HCT116 (cell line): ENCODE measurements at regions not wholly inside any gene's neighbourhood (a gene's known extent, or its start where the extent isn't known, plus 50 kb on each side); places are given as distances from the start of the nearest gene placed in this dataset.

ENCODE experiments used
- ATAC-seq: fragments of 200-7000 bp; cut with Tn5 transposase; 2 replicates; pipeline ENCODE4 v1.9.1; 2020; ENCODE audit warnings: mild to moderate bottlenecking, moderate library complexity
- BruUV-seq: library from RNA; stranded (reverse); fragments of 400-500 nt; replicated peaks from 2 replicates; lab custom pipeline; 2021; lab: Mats Ljungman, UMichigan
- CTCF ChIA-PET: fragments of 300-600 bp; sonication (Branson Sonifier 250); formaldehyde crosslinking; loops from one replicate; lab custom pipeline; 2021; ENCODE audit warnings: antibody characterized with exemption; lab: Charles Lee
- POLR2A ChIA-PET: fragments of 300-600, 350-600 bp; sonication (Branson Sonifier 250); formaldehyde crosslinking; loops from one replicate; lab custom pipeline; 2021; ENCODE audit warnings: antibody characterized with exemption; lab: Charles Lee
- RAD21 ChIA-PET, 2 experiments: fragments of 300-600 bp; sonication (Branson Sonifier 250); formaldehyde crosslinking; loops; one replicate each; lab custom pipeline; 2023; ENCODE audit warnings: low total read pairs in 2 of 2; ENCODE audit not compliant: uncharacterized antibody in 2 of 2, unreplicated experiment in 2 of 2, low non-redundant PET in 1 of 2; lab: Charles Lee
- DNase-seq: peaks from one replicate; pipeline ENCODE4 v3.0.0-alpha.2; 2010; ENCODE audit warnings: low read depth, low spot score
- H2AFZ ChIP-seq: fragments of 200-600 bp; shearing (Covaris generic), sonication (generic); 2 replicates; pipeline ENCODE4 v1.6.1; 2017; ENCODE audit warnings: low read depth, mixed run types, mixed read lengths, antibody characterized with exemption, low read length; ENCODE audit not compliant: poor library complexity, severe bottlenecking
- H3K27ac ChIP-seq: 2 replicates; pipeline ENCODE4 v1.5.1; 2012; ENCODE audit warnings: low read depth, low read length
- H3K27me3 ChIP-seq: fragments of 200-600 bp; sonication (generic); 2 replicates; pipeline ENCODE4 v1.6.1; 2016; ENCODE audit warnings: mixed run types, low read length, mixed read lengths; ENCODE audit not compliant: insufficient read depth
- H3K36me3 ChIP-seq, 2 experiments: fragments of 200-500 bp in 1 of 2; fragments of 200-600 bp in 1 of 2; sonication (Bioruptor generic) in 1 of 2; sonication (generic) in 1 of 2; 2 replicates each; pipeline versions ENCODE4 v1.5.1 to v1.6.1; 2014 to 2016; ENCODE audit warnings: low read length in 2 of 2, inconsistent platforms in 1 of 2, mixed read lengths in 1 of 2, mixed run types in 1 of 2; ENCODE audit not compliant: insufficient read depth in 2 of 2, control insufficient read depth in 1 of 2
- H3K4me1 ChIP-seq, 2 experiments: fragments of 200-600 bp in 1 of 2; sonication (generic) in 1 of 2; 2 replicates each; pipeline versions ENCODE4 v1.5.1 to v1.6.1; 2012 to 2017; ENCODE audit warnings: low read length in 2 of 2, inconsistent platforms in 1 of 2, mild to moderate bottlenecking in 1 of 2, mixed read lengths in 1 of 2, mixed run types in 1 of 2, moderate library complexity in 1 of 2; ENCODE audit not compliant: insufficient read depth in 2 of 2, control insufficient read depth in 1 of 2
- H3K4me2 ChIP-seq: fragments of 200-600 bp; sonication (generic); 2 replicates; pipeline ENCODE4 v1.6.1; 2017; ENCODE audit warnings: mixed run types, low read length, mixed read lengths
- H3K4me3 ChIP-seq, 2 experiments: fragments of 200-600 bp in 1 of 2; sonication (generic) in 1 of 2; replicated peaks in 1 of 2; 2 replicates each; pipeline ENCODE4 v1.5.1; 2011 to 2016; ENCODE audit warnings: low read length in 2 of 2, control low read depth in 1 of 2, low read depth in 1 of 2, mild to moderate bottlenecking in 1 of 2, mixed read lengths in 1 of 2, mixed run types in 1 of 2
- H3K79me2 ChIP-seq: fragments of 200-600 bp; sonication (generic); 2 replicates; pipeline ENCODE4 v1.6.1; 2017; ENCODE audit warnings: mild to moderate bottlenecking, mixed run types, low read length, moderate library complexity, mixed read lengths; ENCODE audit not compliant: insufficient read depth
- H3K9ac ChIP-seq: fragments of 200-600 bp; sonication (generic); 2 replicates; pipeline ENCODE4 v1.6.1; 2016; ENCODE audit warnings: low read length, mixed read lengths
- H3K9me2 ChIP-seq: fragments of 200-600 bp; sonication (generic), shearing (Covaris generic); 2 replicates; pipeline ENCODE4 v1.6.1; 2017; ENCODE audit warnings: mixed run types, mild to moderate bottlenecking, moderate library complexity; ENCODE audit not compliant: insufficient read depth
- H3K9me3 ChIP-seq, 2 experiments: fragments of 200-500 bp in 1 of 2; fragments of 200-600 bp in 1 of 2; sonication (Bioruptor generic) in 1 of 2; sonication (generic) in 1 of 2; 2 replicates each; pipeline ENCODE4 v1.6.1; 2014 to 2017; ENCODE audit warnings: low read length in 2 of 2, mixed read lengths in 2 of 2, inconsistent platforms in 1 of 2, low read depth in 1 of 2, mild to moderate bottlenecking in 1 of 2, mixed run types in 1 of 2, moderate library complexity in 1 of 2; ENCODE audit not compliant: control insufficient read depth in 1 of 2, insufficient read depth in 1 of 2
- H4K20me1 ChIP-seq: fragments of 200-600 bp; sonication (generic), shearing (Covaris generic); 2 replicates; pipeline ENCODE4 v1.6.1; 2017; ENCODE audit warnings: mixed run types, mild to moderate bottlenecking, moderate library complexity; ENCODE audit not compliant: insufficient read depth
- CBX3 ChIP-seq: IDR thresholded peaks from 2 replicates; pipeline ENCODE4 v1.6.1; 2012; ENCODE audit warnings: low read depth
- CEBPB ChIP-seq: IDR thresholded peaks from 2 replicates; pipeline ENCODE4 v1.6.1; 2012; ENCODE audit warnings: low read depth
- CTCF ChIP-seq, 3 experiments: fragments of 200-600 bp in 1 of 3; sonication (generic) in 1 of 3; IDR thresholded peaks in 2 of 3; conservative IDR thresholded peaks in 1 of 3; 2 replicates each; pipeline ENCODE4 v1.5.1; 2012 to 2017; ENCODE audit warnings: low read depth in 2 of 3, low read length in 2 of 3, antibody characterized with exemption in 1 of 3, borderline replicate concordance in 1 of 3, control low read depth in 1 of 3, mild to moderate bottlenecking in 1 of 3, mixed read lengths in 1 of 3, mixed run types in 1 of 3, moderate library complexity in 1 of 3; ENCODE audit not compliant: insufficient read depth in 1 of 3
- EGR1 ChIP-seq: IDR thresholded peaks from 2 replicates; pipeline ENCODE4 v1.6.1; 2012; ENCODE audit warnings: low read depth
- EZH2 ChIP-seq: fragments of 200-600 bp; sonication (generic); IDR thresholded peaks from 2 replicates; pipeline ENCODE4 v1.6.1; 2017; ENCODE audit warnings: antibody characterized with exemption, mixed run types
- EZH2phosphoT487 ChIP-seq: fragments of 200-600 bp; IDR thresholded peaks from 2 replicates; pipeline ENCODE4 v1.6.1; 2018; ENCODE audit warnings: antibody characterized with exemption, borderline replicate concordance
- FOSL1 ChIP-seq: IDR thresholded peaks from 2 replicates; pipeline ENCODE4 v1.6.1; 2012; ENCODE audit warnings: low read depth
- MAX ChIP-seq: IDR thresholded peaks from 2 replicates; pipeline ENCODE4 v1.6.1; 2012
- POLR2A ChIP-seq: IDR thresholded peaks from 2 replicates; pipeline ENCODE4 v1.7.0; 2011; ENCODE audit warnings: borderline replicate concordance; ENCODE audit not compliant: insufficient read depth, insufficient read length; ENCODE audit errors: extremely low read depth
- POLR2AphosphoS5 ChIP-seq: IDR thresholded peaks from 2 replicates; pipeline ENCODE4 v1.6.1; 2011; ENCODE audit warnings: mild to moderate bottlenecking, low read depth, low read length, moderate library complexity
- REST ChIP-seq: IDR thresholded peaks from 2 replicates; pipeline ENCODE4 v1.6.1; 2012; ENCODE audit warnings: low read depth
- SIN3A ChIP-seq: IDR thresholded peaks from 2 replicates; pipeline ENCODE4 v1.6.1; 2012; ENCODE audit warnings: low read depth
- SP1 ChIP-seq: IDR thresholded peaks from 2 replicates; pipeline ENCODE4 v1.6.1; 2012; ENCODE audit warnings: low read depth
- SRF ChIP-seq: IDR thresholded peaks from 2 replicates; pipeline ENCODE4 v1.6.1; 2012; ENCODE audit warnings: low read depth
- TCF7L2 ChIP-seq: IDR thresholded peaks from 2 replicates; pipeline ENCODE4 v1.7.0; 2011; ENCODE audit warnings: borderline replicate concordance, inconsistent platforms; ENCODE audit not compliant: insufficient read depth, insufficient read length; ENCODE audit errors: extremely low read depth
- ZBTB33 ChIP-seq: IDR thresholded peaks from 2 replicates; pipeline ENCODE4 v1.6.1; 2011; ENCODE audit warnings: mild to moderate bottlenecking, low read length, moderate library complexity; ENCODE audit not compliant: insufficient replicate concordance; ENCODE audit errors: extremely low read depth
- ZFX ChIP-seq: fragments of 450-650 bp; IDR thresholded peaks from 2 replicates; pipeline ENCODE4 v1.6.1; 2017
- ZNF274 ChIP-seq: fragments of 200-500 bp; sonication (Bioruptor generic); IDR thresholded peaks from 2 replicates; pipeline ENCODE4 v1.6.1; 2014; ENCODE audit warnings: mild to moderate bottlenecking, low read depth, low read length, inconsistent platforms
- intact Hi-C: fragments of 100-400 bp; cut with micrococcal nuclease; formaldehyde crosslinking; loops from 2 replicates; pipeline ENCODE4 v1.10.0; 2022

GRCh38 chr7:42987648-42988214 is 55.6 kb downstream of the MRPL32 start:
- H4K20me1 ChIP-seq, result no peaks in the 10 kb centered on the region
- no peak for DNase-seq
- H3K27ac ChIP-seq, result no peak overlapping the region
- H3K79me2 ChIP-seq, result no peaks in the 10 kb centered on the region
- H3K4me3 ChIP-seq, result no peak overlapping the region
- no peaks in the 10 kb centered on the region for H3K36me3 ChIP-seq
- ChIA-PET CTCF (no interaction called here), POLR2A (no interaction called here), RAD21 (no interaction called here)
- no peak overlapping the region for H3K9ac ChIP-seq
- H3K4me1 ChIP-seq, result no peaks in the 10 kb centered on the region
- no peak overlapping the region for H3K4me2 ChIP-seq
- BruUV-seq, result no TSS peak
- no peak for ATAC-seq
- H3K27me3 ChIP-seq, result no peaks in the 10 kb centered on the region
- TF ChIP-seq ZFX, result no peak
- no peak for TF ChIP-seq ZNF274
- TF ChIP-seq SIN3A, result no peak
- no peak for TF ChIP-seq ZBTB33
- TF ChIP-seq REST, result no peak
- no peak for TF ChIP-seq MAX
- TF ChIP-seq POLR2A, result no peak
- TF ChIP-seq EZH2, result no peak
- no peak for TF ChIP-seq TCF7L2
- TF ChIP-seq EZH2phosphoT487, result no peak
- no peak for TF ChIP-seq EGR1
- no peak for TF ChIP-seq CEBPB
- no peak for TF ChIP-seq FOSL1
- no peak for TF ChIP-seq CBX3
- TF ChIP-seq CTCF (IDR thresholded peaks at IDR 0.05 in 2 of 3, conservative IDR thresholded peaks at IDR 0.05 in 1 of 3; ENCODE audit: borderline replicate concordance in 1 of 3, insufficient read depth in 1 of 3, low read depth in 2 of 3, low read length in 2 of 3), result no peak
- no peak for TF ChIP-seq POLR2AphosphoS5
- no peak for TF ChIP-seq SRF
- no peak for TF ChIP-seq SP1
- H2AFZ ChIP-seq, result no peak overlapping the region
- H3K9me3 ChIP-seq, result peaks cover 0 to 5% of the 10 kb centered on the region in 2 experiments; a peak in 1 of 4 replicates
- no peaks in the 10 kb centered on the region for H3K9me2 ChIP-seq
- intact Hi-C loops, result no loop called here
